Ishikawa (cell line): ENCODE measurements at regions not wholly inside any gene's neighbourhood (a gene's known extent, or its start where the extent isn't known, plus 50 kb on each side); places are given as distances from the start of the nearest gene placed in this dataset.

ENCODE experiments used
- CEBPB ChIP-seq: IDR thresholded peaks from 2 replicates; pipeline ENCODE4 v1.6.1; 2012
- CREB1 ChIP-seq: IDR thresholded peaks from 2 replicates; pipeline ENCODE4 v1.6.1; 2012; ENCODE audit warnings: low read depth
- EGR1 ChIP-seq: IDR thresholded peaks from 2 replicates; pipeline ENCODE4 v1.6.1; 2012
- EP300 ChIP-seq: IDR thresholded peaks from 2 replicates; pipeline ENCODE4 v1.6.1; 2012; ENCODE audit warnings: borderline replicate concordance
- FOXM1 ChIP-seq: IDR thresholded peaks from 2 replicates; pipeline ENCODE4 v1.6.1; 2012; ENCODE audit warnings: low read depth, borderline replicate concordance
- MAX ChIP-seq: IDR thresholded peaks from 2 replicates; pipeline ENCODE4 v1.6.1; 2012
- NFIC ChIP-seq: IDR thresholded peaks from 2 replicates; pipeline ENCODE4 v1.6.1; 2012
- RAD21 ChIP-seq: IDR thresholded peaks from 2 replicates; pipeline ENCODE4 v1.6.1; 2012; ENCODE audit warnings: low read depth
- REST ChIP-seq: IDR thresholded peaks from 2 replicates; pipeline ENCODE4 v1.6.1; 2012; ENCODE audit warnings: low read depth, mild to moderate bottlenecking
- TAF1 ChIP-seq: IDR thresholded peaks from 2 replicates; pipeline ENCODE4 v1.6.1; 2012; ENCODE audit warnings: low read depth, mild to moderate bottlenecking
- TCF12 ChIP-seq: IDR thresholded peaks from 2 replicates; pipeline ENCODE4 v1.6.1; 2012; ENCODE audit warnings: low read depth
- TEAD4 ChIP-seq: IDR thresholded peaks from 2 replicates; pipeline ENCODE4 v1.6.1; 2012
- USF1 ChIP-seq: IDR thresholded peaks from 2 replicates; pipeline ENCODE4 v1.6.1; 2012
- YY1 ChIP-seq: IDR thresholded peaks from 2 replicates; pipeline ENCODE4 v1.6.1; 2012; ENCODE audit warnings: low read depth
- ZBTB7A ChIP-seq: IDR thresholded peaks from 2 replicates; pipeline ENCODE4 v1.6.1; 2012; ENCODE audit warnings: low read depth

- no peak for TF ChIP-seq TAF1
- TF ChIP-seq ZBTB7A: no peak
- TF ChIP-seq USF1: no peak
- no peak for TF ChIP-seq CEBPB
- no peak for TF ChIP-seq RAD21
- no peak for TF ChIP-seq NFIC
- no peak for TF ChIP-seq EGR1
- TF ChIP-seq TEAD4: no peak
- no peak for TF ChIP-seq TCF12
Measured at GRCh38 chr5:136466041-136466415, 100.7 kb upstream of the TRPC7 start.

- TF ChIP-seq USF1: no peak
- no peak for TF ChIP-seq TAF1
- no peak for TF ChIP-seq TCF12
- no peak for TF ChIP-seq FOXM1
Measured at GRCh38 chr5:136458481-136458880, 93.1 kb upstream of the TRPC7 start.

- TF ChIP-seq TEAD4: no peak
- TF ChIP-seq TCF12: no peak
- no peak for TF ChIP-seq CREB1
- no peak for TF ChIP-seq CEBPB
- TF ChIP-seq FOXM1: no peak
- no peak for TF ChIP-seq EGR1
- TF ChIP-seq YY1: no peak
- TF ChIP-seq REST: no peak
- TF ChIP-seq EP300: no peak
- no peak for TF ChIP-seq NFIC
- no peak for TF ChIP-seq USF1
- no peak for TF ChIP-seq ZBTB7A
- TF ChIP-seq RAD21: no peak
- no peak for TF ChIP-seq MAX
- TF ChIP-seq TAF1: no peak
Measured at GRCh38 chr5:136457390-136458013, 92.2 kb upstream of the TRPC7 start.

GRCh38 chr5:136455409-136455808 lies 90.1 kb upstream of the TRPC7 start:
- TF ChIP-seq YY1: no peak
- no peak for TF ChIP-seq MAX
- no peak for TF ChIP-seq EP300
- no peak for TF ChIP-seq TCF12
- TF ChIP-seq NFIC: no peak
- no peak for TF ChIP-seq TAF1
- TF ChIP-seq ZBTB7A: no peak
- TF ChIP-seq CEBPB: no peak
- TF ChIP-seq CREB1: no peak
- TF ChIP-seq FOXM1: no peak
- no peak for TF ChIP-seq RAD21
- no peak for TF ChIP-seq USF1
- TF ChIP-seq EGR1: no peak

GRCh38 chr5:136453986-136454758 lies 88.8 kb upstream of the TRPC7 start:
- TF ChIP-seq TEAD4: no peak
- no peak for TF ChIP-seq EP300
- no peak for TF ChIP-seq RAD21
- no peak for TF ChIP-seq CEBPB
- no peak for TF ChIP-seq REST
